Heart left ventricle (tissue), 16 donors: ENCODE measurements at regions not wholly inside any gene's neighbourhood (a gene's known extent, or its start where the extent isn't known, plus 50 kb on each side); places are given as distances from the start of the nearest gene placed in this dataset.
"Not testable (repeated sequence)": the region's sequence is repeated elsewhere in the genome, so short reads cannot be mapped to it uniquely, and the experiment has no call there.

Experiments used
- ATAC-seq, 4 donors: fragments of 200-7000 bp; cut with Tn5 transposase; one replicate each; pipeline ENCODE4 v1.9.1; 2020 to 2022; ENCODE audit warnings: moderate library complexity in 4 of 4, mild to moderate bottlenecking in 3 of 4, moderate number of reproducible peaks in 1 of 4
- DNase-seq, 5 donors: peaks; one replicate each; pipeline ENCODE4 v3.0.0-alpha.2; 2020
- H3K27ac ChIP-seq, 12 donors: fragments of 200-600 bp; sonication (generic) in 4 of 12; one replicate each; pipeline versions ENCODE4 v1.5.0 to v1.8.0; 2016 to 2022; ENCODE audit warnings: mild to moderate bottlenecking in 2 of 12
- H3K27me3 ChIP-seq, 9 donors: fragments of 200-600 bp; sonication (generic) in 2 of 9; one replicate each; pipeline versions ENCODE4 v1.5.1 to v1.8.0; 2016 to 2022; ENCODE audit warnings: mild to moderate bottlenecking in 3 of 9
- H3K36me3 ChIP-seq, 9 donors: fragments of 200-600 bp; sonication (generic) in 2 of 9; one replicate each; pipeline versions ENCODE4 v1.5.0 to v1.8.0; 2018 to 2022; ENCODE audit warnings: mild to moderate bottlenecking in 2 of 9
- H3K4me1 ChIP-seq, 12 donors: fragments of 200-600 bp; sonication (generic) in 4 of 12; one replicate each; pipeline versions ENCODE4 v1.5.0 to v1.8.0; 2016 to 2022; ENCODE audit warnings: mild to moderate bottlenecking in 3 of 12
- H3K4me3 ChIP-seq, 12 donors: fragments of 200-600 bp; sonication (generic) in 4 of 12; one replicate each; pipeline versions ENCODE4 v1.5.0 to v1.8.0; 2017 to 2022; ENCODE audit warnings: mild to moderate bottlenecking in 9 of 12, moderate library complexity in 4 of 12
- H3K9me3 ChIP-seq, 12 donors: fragments of 200-600 bp; sonication (generic) in 4 of 12; one replicate each; pipeline versions ENCODE4 v1.5.0 to v1.8.0; 2016 to 2022; ENCODE audit warnings: mild to moderate bottlenecking in 1 of 12
- CTCF ChIP-seq, 12 donors: fragments of 200-600 bp; sonication (generic) in 4 of 12; IDR thresholded peaks; one replicate each; pipeline versions ENCODE4 v1.5.0 to v1.8.0; 2018 to 2022; ENCODE audit warnings: antibody characterized with exemption in 12 of 12, mild to moderate bottlenecking in 5 of 12
- POLR2A ChIP-seq, 2 donors: fragments of 450-650 bp; IDR thresholded peaks; one replicate each; pipeline ENCODE4 v1.6.1; 2017; ENCODE audit warnings: antibody characterized with exemption in 2 of 2, mild to moderate bottlenecking in 2 of 2, moderate library complexity in 2 of 2
- WGBS, 4 donors: extraction: QIAGEN DNeasy Blood & Tissue Kit in 2 of 4; methylation state at CpG; one replicate each; pipeline versions ENCODE4 v1.1.5 to v1.1.7; 2013 to 2018; 5-methylcytosine and 5-hydroxymethylcytosine counted together
- intact Hi-C, 10 donors: fragments of 100-400 bp; cut with DNase I; formaldehyde crosslinking; loops; one replicate each; pipeline versions ENCODE4 v1.11.1 to v1.14.2; 2022
- donor health status: ischemic (EF 13 %, LVEDD 7.1; RV severe dilation, severe dysfunction).
- donor health status: healthy with polysubstance abuse.
- donor health status: DM: no; HTN: yes; CAD: no.
- donor health status: DM: no; HTN: no; CAD: no.
- donor health status: ischemic (EF 25% LVEDD 6.9; RV normal size, moderate dysfunction).
- donor health status: ischemic (EF 25% LVEDD 5.7; RV mildly dilated, moderate dysfunction).
- donor health status: healthy.
- donor health status: DM: yes; HTN: yes; CAD: no.
- donor health status: ischemic (EF 35%, LVEDD 5.7; RV mildly dilated, moderate dysfunction).
- donor health status: nonischemic (EF 11% LVEDD 7.7; RV severe dilation, severe dysfunction).
- donor health status: DM: yes; HTN: yes; CAD: no.
- donor health status: PGD.
- donor health status: ischemic (EF 29% LVEDD 5.4; RV normal size, mild dysfunction).
- donor health status: nonischemic (EF 23%, LVEDD 6.1; RV moderate dilation, normal function).

GRCh38 chr6:40661726-40662125 is 74.6 kb upstream of the LRFN2 start:
- Histone ChIP-seq H3K27ac (no peak overlapping the region), H3K4me3 (no peak overlapping the region)
- WGBS, 4 donors = 83 to 94% (median 89%) methylated on average over 2 of the region's 2 CpGs

GRCh38 chr6:40656772-40657171 is 69.6 kb upstream of the LRFN2 start:
- H3K27me3 ChIP-seq, intact Hi-C loops, DNase-seq, H3K9me3 ChIP-seq, H3K4me3 ChIP-seq, H3K27ac ChIP-seq, H3K36me3 ChIP-seq, ATAC-seq, H3K4me1 ChIP-seq: not testable (repeated sequence)
- WGBS, 4 donors = 90 to 96% (median 94%) methylated on average over 5 of the region's 5 CpGs

More at GRCh38 chr6:40661726-40662125, 74.6 kb upstream of the LRFN2 start:
- ATAC-seq (no peak), DNase-seq (no peak)
- Histone ChIP-seq H3K9me3 (peaks cover 0 to 23% (median 12%) of the 10 kb centered on the region in 12 donors), H3K36me3 (no peaks in the 10 kb centered on the region), H3K27me3 (no peaks in the 10 kb centered on the region), H3K4me1 (no peaks in the 10 kb centered on the region)
- TF ChIP-seq POLR2A (IDR thresholded peaks at IDR 0.05) (no peak), CTCF (IDR thresholded peaks at IDR 0.05) (no peak)
- intact Hi-C loops = no loop called here

- H3K4me1 ChIP-seq = no peaks in the 10 kb centered on the region
- 94 to 97% (median 96%) methylated on average over 1 of the region's 1 CpG for WGBS, 4 donors
- H3K9me3 ChIP-seq = no peaks in the 10 kb centered on the region
- DNase-seq (no peak), ATAC-seq (no peak)
- peaks cover 0 to 19% (median 0%) of the 10 kb centered on the region in 9 donors for H3K27me3 ChIP-seq
- no peak overlapping the region for H3K4me3 ChIP-seq
- no peak overlapping the region for H3K27ac ChIP-seq
- no peaks in the 10 kb centered on the region for H3K36me3 ChIP-seq
- intact Hi-C loops = no loop called here
- TF ChIP-seq CTCF (IDR thresholded peaks at IDR 0.05) (no peak), POLR2A (IDR thresholded peaks at IDR 0.05) (no peak)
These were observed 67.7 kb upstream of the LRFN2 start for GRCh38 chr6:40654828-40655227.

GRCh38 chr6:40645043-40645442 is 57.9 kb upstream of the LRFN2 start:
- Histone ChIP-seq H3K27ac (no peak overlapping the region), H3K9me3 (peaks cover 0 to 5% (median 0%) of the 10 kb centered on the region in 12 donors), H3K4me1 (peaks cover 0 to 6% (median 0%) of the 10 kb centered on the region in 12 donors), H3K27me3 (peaks cover 0 to 45% (median 8%) of the 10 kb centered on the region in 9 donors), H3K36me3 (no peaks in the 10 kb centered on the region), H3K4me3 (no peak overlapping the region)
- intact Hi-C loops = no loop called here
- TF ChIP-seq CTCF (IDR thresholded peaks at IDR 0.05) (no peak), POLR2A (IDR thresholded peaks at IDR 0.05) (no peak)
- WGBS, 4 donors = 84 to 88% (median 87%) methylated on average over 6 of the region's 6 CpGs
- DNase-seq (no peak), ATAC-seq (no peak)

GRCh38 chr6:40642837-40643236 is 55.7 kb upstream of the LRFN2 start:
- peaks cover 0 to 5% (median 0%) of the 10 kb centered on the region in 12 donors for H3K9me3 ChIP-seq
- intact Hi-C loops = no loop called here
- H3K4me3 ChIP-seq = no peak overlapping the region
- ATAC-seq (no peak), DNase-seq (no peak)
- H3K4me1 ChIP-seq = peaks cover 0 to 6% (median 0%) of the 10 kb centered on the region in 12 donors
- no peaks in the 10 kb centered on the region for H3K36me3 ChIP-seq
- H3K27me3 ChIP-seq = peaks cover 0 to 38% (median 0%) of the 10 kb centered on the region in 9 donors
- no peak for TF ChIP-seq POLR2A (IDR thresholded peaks at IDR 0.05)
- no peak for TF ChIP-seq CTCF (IDR thresholded peaks at IDR 0.05)
- H3K27ac ChIP-seq = no peak overlapping the region
- WGBS, 4 donors = 80 to 92% (median 84%) methylated on average over 1 of the region's 1 CpG
